ENCODE measurements at regions not wholly inside any gene's neighbourhood (a gene's known extent, or its start where the extent isn't known, plus 50 kb on each side); places are given as distances from the start of the nearest gene placed in this dataset.

GRCh38 chr6:145531822-145532221 is 203.5 kb downstream of the EPM2A start:
- Histone ChIP-seq H3K27ac (ENCODE audit: low read depth, low read length) (no peak overlapping the region), H3K4me3 (ENCODE audit: low read length) (no peak overlapping the region)

GRCh38 chr6:145532361-145532760 is 203.0 kb downstream of the EPM2A start:
- H3K4me3 ChIP-seq (ENCODE audit: low read length) = no peak overlapping the region

More at GRCh38 chr6:145531822-145532221, 203.5 kb downstream of the EPM2A start:
- Histone ChIP-seq H3K27me3 (ENCODE audit: control insufficient read depth, low read length) (no peaks in the 10 kb centered on the region; the same call in 1 of the 2 replicates), H3F3A (ENCODE audit: control insufficient read depth, insufficient read depth) (no peaks in the 10 kb centered on the region), H3K79me2 (ENCODE audit: control insufficient read depth, low read length) (no peaks in the 10 kb centered on the region), H3K9me2 (replicated peaks; ENCODE audit: control insufficient read depth, low read length) (no peaks in the 10 kb centered on the region), H3K4me2 (ENCODE audit: low read length) (no peak overlapping the region), H3K36me3 (ENCODE audit: control insufficient read depth, low read length) (no peaks in the 10 kb centered on the region), H3K9me3 (ENCODE audit: control insufficient read depth, insufficient read depth, low read length) (no peaks in the 10 kb centered on the region), H4K20me1 (ENCODE audit: control insufficient read depth, insufficient read depth, low read depth, low read length) (no peaks in the 10 kb centered on the region), H3K4me1 (ENCODE audit: control insufficient read depth, low read length) (no peaks in the 10 kb centered on the region)
- no peak for TF ChIP-seq EZH2phosphoT487 (IDR thresholded peaks at IDR 0.05; ENCODE audit: borderline replicate concordance, low read length)
- no peak for TF ChIP-seq CTCF (IDR thresholded peaks at IDR 0.05; ENCODE audit: low read depth, low read length, poor library complexity, severe bottlenecking)

GRCh38 chr6:145534989-145535388 is 200.3 kb downstream of the EPM2A start:
- Histone ChIP-seq H3K79me2 (ENCODE audit: control insufficient read depth, low read length) (no peaks in the 10 kb centered on the region), H3K9me3 (ENCODE audit: control insufficient read depth, insufficient read depth, low read length) (no peaks in the 10 kb centered on the region), H3K36me3 (ENCODE audit: control insufficient read depth, low read length) (no peaks in the 10 kb centered on the region), H4K20me1 (ENCODE audit: control insufficient read depth, insufficient read depth, low read depth, low read length) (no peaks in the 10 kb centered on the region), H3F3A (ENCODE audit: control insufficient read depth, insufficient read depth) (no peaks in the 10 kb centered on the region), H3K4me1 (ENCODE audit: control insufficient read depth, low read length) (no peaks in the 10 kb centered on the region), H3K9me2 (replicated peaks; ENCODE audit: control insufficient read depth, low read length) (no peaks in the 10 kb centered on the region), H3K4me3 (ENCODE audit: low read length) (no peak overlapping the region), H3K4me2 (ENCODE audit: low read length) (no peak overlapping the region), H3K27me3 (ENCODE audit: control insufficient read depth, low read length) (no peaks in the 10 kb centered on the region; the same call in 1 of the 2 replicates), H3K27ac (ENCODE audit: low read depth, low read length) (no peak overlapping the region)
- TF ChIP-seq EZH2phosphoT487 (IDR thresholded peaks at IDR 0.05; ENCODE audit: borderline replicate concordance, low read length) = no peak

More at GRCh38 chr6:145532361-145532760, 203.0 kb downstream of the EPM2A start:
- Histone ChIP-seq H3F3A (ENCODE audit: control insufficient read depth, insufficient read depth) (no peaks in the 10 kb centered on the region), H3K9me3 (ENCODE audit: control insufficient read depth, insufficient read depth, low read length) (no peaks in the 10 kb centered on the region), H3K79me2 (ENCODE audit: control insufficient read depth, low read length) (no peaks in the 10 kb centered on the region), H3K4me1 (ENCODE audit: control insufficient read depth, low read length) (no peaks in the 10 kb centered on the region), H3K27me3 (ENCODE audit: control insufficient read depth, low read length) (no peaks in the 10 kb centered on the region; the same call in 1 of the 2 replicates), H3K27ac (ENCODE audit: low read depth, low read length) (no peak overlapping the region), H3K9me2 (replicated peaks; ENCODE audit: control insufficient read depth, low read length) (no peaks in the 10 kb centered on the region), H3K4me2 (ENCODE audit: low read length) (no peak overlapping the region), H3K36me3 (ENCODE audit: control insufficient read depth, low read length) (no peaks in the 10 kb centered on the region), H4K20me1 (ENCODE audit: control insufficient read depth, insufficient read depth, low read depth, low read length) (no peaks in the 10 kb centered on the region)
- TF ChIP-seq EZH2phosphoT487 (IDR thresholded peaks at IDR 0.05; ENCODE audit: borderline replicate concordance, low read length) (no peak), CTCF (IDR thresholded peaks at IDR 0.05; ENCODE audit: low read depth, low read length, poor library complexity, severe bottlenecking) (no peak)

GRCh38 chr6:145538989-145539388 is 196.3 kb downstream of the EPM2A start:
- Histone ChIP-seq H3K4me3 (ENCODE audit: low read length) (no peak overlapping the region), H3K4me2 (ENCODE audit: low read length) (no peak overlapping the region), H4K20me1 (ENCODE audit: control insufficient read depth, insufficient read depth, low read depth, low read length) (no peaks in the 10 kb centered on the region), H3K79me2 (ENCODE audit: control insufficient read depth, low read length) (no peaks in the 10 kb centered on the region), H3K9me2 (replicated peaks; ENCODE audit: control insufficient read depth, low read length) (no peaks in the 10 kb centered on the region), H3F3A (ENCODE audit: control insufficient read depth, insufficient read depth) (no peaks in the 10 kb centered on the region), H3K27ac (ENCODE audit: low read depth, low read length) (no peak overlapping the region), H3K4me1 (ENCODE audit: control insufficient read depth, low read length) (no peaks in the 10 kb centered on the region), H3K9me3 (ENCODE audit: control insufficient read depth, insufficient read depth, low read length) (no peaks in the 10 kb centered on the region), H3K27me3 (ENCODE audit: control insufficient read depth, low read length) (no peaks in the 10 kb centered on the region), H3K36me3 (ENCODE audit: control insufficient read depth, low read length) (no peaks in the 10 kb centered on the region)
- TF ChIP-seq CTCF (IDR thresholded peaks at IDR 0.05; ENCODE audit: low read depth, low read length, poor library complexity, severe bottlenecking) = no peak
- no peak for TF ChIP-seq EZH2phosphoT487 (IDR thresholded peaks at IDR 0.05; ENCODE audit: borderline replicate concordance, low read length)
